H9 (cell line): ENCODE measurements at regions not wholly inside any gene's neighbourhood (a gene's known extent, or its start where the extent isn't known, plus 50 kb on each side); places are given as distances from the start of the nearest gene placed in this dataset.

Experiments
- DNase-seq: peaks from one replicate; pipeline ENCODE4 v3.0.0-alpha.2; 2017
- H2AFZ ChIP-seq: one replicate; pipeline ENCODE4 v1.6.1; 2013; ENCODE audit warnings: mild to moderate bottlenecking, low read length, control low read depth, moderate library complexity
- H2AK5ac ChIP-seq: 2 replicates; pipeline ENCODE4 v1.6.1; 2013; ENCODE audit warnings: low read length, control low read depth, mixed read lengths; ENCODE audit not compliant: insufficient read length
- H2BK120ac ChIP-seq: one replicate; pipeline ENCODE4 v1.6.1; 2013; ENCODE audit warnings: low read depth, mild to moderate bottlenecking, low read length, control low read depth, inconsistent platforms; ENCODE audit not compliant: poor library complexity, severe bottlenecking
- H2BK12ac ChIP-seq: 2 replicates; pipeline ENCODE4 v1.6.1; 2013; ENCODE audit warnings: low read length, control low read depth, mixed read lengths, low read depth; ENCODE audit not compliant: insufficient read length
- H2BK15ac ChIP-seq: 2 replicates; pipeline ENCODE4 v1.6.1; 2013; ENCODE audit warnings: low read depth, low read length, control low read depth
- H2BK20ac ChIP-seq: one replicate; pipeline ENCODE4 v1.6.1; 2013; ENCODE audit warnings: low read depth, mild to moderate bottlenecking, low read length, control low read depth, inconsistent platforms; ENCODE audit not compliant: poor library complexity, severe bottlenecking
- H2BK5ac ChIP-seq: 2 replicates; pipeline ENCODE4 v1.6.1; 2013; ENCODE audit warnings: low read length, control low read depth, mixed read lengths; ENCODE audit not compliant: insufficient read length
- H3K14ac ChIP-seq: 2 replicates; pipeline ENCODE4 v1.6.1; 2013; ENCODE audit warnings: low read length, control low read depth; ENCODE audit not compliant: insufficient read depth
- H3K18ac ChIP-seq: 2 replicates; pipeline ENCODE4 v1.6.1; 2013; ENCODE audit warnings: low read depth, mild to moderate bottlenecking, mixed read lengths, low read length, control low read depth; ENCODE audit not compliant: insufficient read length
- H3K23ac ChIP-seq: 2 replicates; pipeline ENCODE4 v1.6.1; 2013; ENCODE audit warnings: low read length, control low read depth, mixed read lengths, low read depth; ENCODE audit not compliant: insufficient read length
- H3K23me2 ChIP-seq: 2 replicates; pipeline ENCODE4 v1.6.1; 2013; ENCODE audit warnings: low read depth, mild to moderate bottlenecking, mixed read lengths, low read length, control low read depth; ENCODE audit not compliant: insufficient read length, poor library complexity, severe bottlenecking
- H3K27ac ChIP-seq: 2 replicates; pipeline ENCODE4 v1.5.1; 2013; ENCODE audit warnings: low read length, control low read depth, mixed read lengths, low read depth; ENCODE audit not compliant: insufficient read length
- H3K27me3 ChIP-seq: 2 replicates; pipeline ENCODE4 v1.6.1; 2013; ENCODE audit warnings: low read length, control low read depth, inconsistent platforms; ENCODE audit not compliant: insufficient read depth
- H3K4ac ChIP-seq: 2 replicates; pipeline ENCODE4 v1.6.1; 2013; ENCODE audit warnings: low read depth, mild to moderate bottlenecking, control low read depth, inconsistent platforms, low read length, moderate library complexity
- H3K4me1 ChIP-seq: 2 replicates; pipeline ENCODE4 v1.6.1; 2013; ENCODE audit warnings: low read length, control low read depth, inconsistent platforms; ENCODE audit not compliant: insufficient read depth
- H3K4me2 ChIP-seq: 2 replicates; pipeline ENCODE4 v1.6.1; 2013; ENCODE audit warnings: low read length, control low read depth, mixed read lengths; ENCODE audit not compliant: insufficient read length, insufficient read depth
- H3K56ac ChIP-seq: 2 replicates; pipeline ENCODE4 v1.6.1; 2013; ENCODE audit warnings: low read depth, mild to moderate bottlenecking, mixed read lengths, low read length, control low read depth; ENCODE audit not compliant: insufficient read length
- H3K79me1 ChIP-seq: 2 replicates; pipeline ENCODE4 v1.6.1; 2013; ENCODE audit warnings: low read depth, mild to moderate bottlenecking, moderate library complexity, low read length, control low read depth, inconsistent platforms; ENCODE audit not compliant: insufficient read depth, poor library complexity, severe bottlenecking
- H3K79me2 ChIP-seq: 2 replicates; pipeline ENCODE4 v1.6.1; 2013; ENCODE audit warnings: low read length, control low read depth, inconsistent platforms; ENCODE audit not compliant: insufficient read depth
- H3K9ac ChIP-seq: 2 replicates; pipeline ENCODE4 v1.6.1; 2013; ENCODE audit warnings: low read length, control low read depth, mixed read lengths; ENCODE audit not compliant: insufficient read length; ENCODE audit errors: extremely low read depth
- H3K9me3 ChIP-seq: one replicate; pipeline ENCODE4 v1.6.1; 2013; ENCODE audit warnings: low read depth, low read length, inconsistent platforms; ENCODE audit not compliant: control insufficient read depth
- H3T11ph ChIP-seq: one replicate; pipeline ENCODE4 v1.6.1; 2013; ENCODE audit warnings: mild to moderate bottlenecking, low read length, control low read depth, inconsistent platforms
- H4K20me1 ChIP-seq: one replicate; pipeline ENCODE4 v1.6.1; 2013; ENCODE audit not compliant: control insufficient read depth, insufficient read length, insufficient read depth
- H4K5ac ChIP-seq: 2 replicates; pipeline ENCODE4 v1.6.1; 2013; ENCODE audit warnings: low read depth, mild to moderate bottlenecking, mixed read lengths, low read length, control low read depth; ENCODE audit not compliant: insufficient read length
- H4K8ac ChIP-seq: replicated peaks from 2 replicates; pipeline ENCODE4 v1.6.1; 2013; ENCODE audit warnings: low read length, control low read depth, mixed read lengths, low read depth; ENCODE audit not compliant: insufficient read length
- H4K91ac ChIP-seq: 2 replicates; pipeline ENCODE4 v1.6.1; 2013; ENCODE audit warnings: low read depth, mild to moderate bottlenecking, moderate library complexity, mixed read lengths, low read length, control low read depth; ENCODE audit not compliant: insufficient read length
- H3K27ac Mint-ChIP-seq, 3 experiments: 2 replicates in 2 of 3; 3 replicates in 1 of 3; pipeline ENCODE4 v1.8.0; 2020 to 2021; ENCODE audit warnings: mixed read lengths in 3 of 3, mild to moderate bottlenecking in 1 of 3, moderate library complexity in 1 of 3
- H3K27me3 Mint-ChIP-seq: 2 replicates; pipeline ENCODE4 v1.8.0; 2021; ENCODE audit warnings: low read depth, mild to moderate bottlenecking, moderate library complexity, mixed read lengths
- H3K36me3 Mint-ChIP-seq, 3 experiments: 2 replicates in 2 of 3; 3 replicates in 1 of 3; pipeline ENCODE4 v1.8.0; 2020 to 2021; ENCODE audit warnings: low read depth in 3 of 3, mixed read lengths in 3 of 3; ENCODE audit not compliant: insufficient read depth in 1 of 3
- H3K4me1 Mint-ChIP-seq, 2 experiments: 2 replicates each; pipeline ENCODE4 v1.8.0; 2020; ENCODE audit warnings: mixed read lengths in 2 of 2
- H3K4me3 Mint-ChIP-seq, 2 experiments: 2 replicates in 1 of 2; 3 replicates in 1 of 2; pipeline ENCODE4 v1.8.0; 2020 to 2021; ENCODE audit warnings: mild to moderate bottlenecking in 2 of 2, mixed read lengths in 2 of 2, moderate library complexity in 1 of 2
- H3K9me3 Mint-ChIP-seq, 2 experiments: 2 replicates in 1 of 2; 3 replicates in 1 of 2; pipeline ENCODE4 v1.8.0; 2020; ENCODE audit warnings: mild to moderate bottlenecking in 2 of 2, mixed read lengths in 2 of 2, moderate library complexity in 1 of 2
- WGBS: extraction: QIAGEN DNeasy Blood & Tissue Kit; methylation state at CpG from one replicate; pipeline ENCODE4 v1.1.7; 2013; ENCODE audit warnings: missing lambda C conversion rate, low lambda C conversion rate, mixed read lengths; ENCODE audit not compliant: insufficient read length; ENCODE audit errors: extremely low coverage; 5-methylcytosine and 5-hydroxymethylcytosine counted together
- TF ChIP-seq, protein P1 (sequence below): fragments of 200-600 bp; sonication (generic); conservative IDR thresholded peaks from 3 replicates; pipeline ENCODE4 v1.8.0; 2021; ENCODE audit warnings: antibody characterized with exemption, mild to moderate bottlenecking

GRCh38 chr9:88300556-88300955 lies 87.7 kb upstream of the SPIN1 start:
- H3K9ac ChIP-seq, result no peak overlapping the region
- H4K5ac ChIP-seq, result no peak overlapping the region
- no peak overlapping the region for H2BK12ac ChIP-seq
- Mint-ChIP-seq H3K4me3 (no peak overlapping the region), H3K36me3 (no peaks in the 10 kb centered on the region), H3K9me3 (no peaks in the 10 kb centered on the region), H3K4me1 (no peaks in the 10 kb centered on the region), H3K27ac (no peak overlapping the region), H3K27me3 (peaks cover 9% of the 10 kb centered on the region)
- no peak for DNase-seq
- no peak overlapping the region for H2AK5ac ChIP-seq
- H3K27me3 ChIP-seq, result no peaks in the 10 kb centered on the region
- H2BK5ac ChIP-seq, result no peak overlapping the region
- H4K20me1 ChIP-seq, result no peaks in the 10 kb centered on the region
- H3K18ac ChIP-seq, result no peak overlapping the region
- no peak overlapping the region for H2BK20ac ChIP-seq
- no peak overlapping the region for H3T11ph ChIP-seq
- no peak overlapping the region for H3K14ac ChIP-seq
- no peak overlapping the region for H4K91ac ChIP-seq
- H2BK120ac ChIP-seq, result no peak overlapping the region
- H3K4ac ChIP-seq, result no peak overlapping the region
- no peak overlapping the region for H2AFZ ChIP-seq
- H3K79me1 ChIP-seq, result no peaks in the 10 kb centered on the region
- H3K23me2 ChIP-seq, result no peaks in the 10 kb centered on the region
- no peaks in the 10 kb centered on the region for H3K9me3 ChIP-seq
- no peak overlapping the region for H4K8ac ChIP-seq
- H2BK15ac ChIP-seq, result no peak overlapping the region
- H3K27ac ChIP-seq, result no peak overlapping the region
- TF ChIP-seq, protein P1, sequence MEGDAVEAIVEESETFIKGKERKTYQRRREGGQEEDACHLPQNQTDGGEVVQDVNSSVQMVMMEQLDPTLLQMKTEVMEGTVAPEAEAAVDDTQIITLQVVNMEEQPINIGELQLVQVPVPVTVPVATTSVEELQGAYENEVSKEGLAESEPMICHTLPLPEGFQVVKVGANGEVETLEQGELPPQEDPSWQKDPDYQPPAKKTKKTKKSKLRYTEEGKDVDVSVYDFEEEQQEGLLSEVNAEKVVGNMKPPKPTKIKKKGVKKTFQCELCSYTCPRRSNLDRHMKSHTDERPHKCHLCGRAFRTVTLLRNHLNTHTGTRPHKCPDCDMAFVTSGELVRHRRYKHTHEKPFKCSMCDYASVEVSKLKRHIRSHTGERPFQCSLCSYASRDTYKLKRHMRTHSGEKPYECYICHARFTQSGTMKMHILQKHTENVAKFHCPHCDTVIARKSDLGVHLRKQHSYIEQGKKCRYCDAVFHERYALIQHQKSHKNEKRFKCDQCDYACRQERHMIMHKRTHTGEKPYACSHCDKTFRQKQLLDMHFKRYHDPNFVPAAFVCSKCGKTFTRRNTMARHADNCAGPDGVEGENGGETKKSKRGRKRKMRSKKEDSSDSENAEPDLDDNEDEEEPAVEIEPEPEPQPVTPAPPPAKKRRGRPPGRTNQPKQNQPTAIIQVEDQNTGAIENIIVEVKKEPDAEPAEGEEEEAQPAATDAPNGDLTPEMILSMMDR, result no peak
- no CpG with 5 or more reads among the region's 8 CpGs for WGBS
- H3K56ac ChIP-seq, result no peak overlapping the region
- no peaks in the 10 kb centered on the region for H3K79me2 ChIP-seq
- no peaks in the 10 kb centered on the region for H3K4me1 ChIP-seq
- H3K4me2 ChIP-seq, result no peak overlapping the region
- no peak overlapping the region for H3K23ac ChIP-seq
